OCI-LY3 (cell line): ENCODE measurements at regions not wholly inside any gene's neighbourhood (a gene's known extent, or its start where the extent isn't known, plus 50 kb on each side); places are given as distances from the start of the nearest gene placed in this dataset.

Source experiments
- CTCF ChIP-seq: fragments of 200-600, 300-600 bp; sonication (generic); IDR thresholded peaks from 2 replicates; pipeline ENCODE4 v1.5.1; 2014; ENCODE audit warnings: antibody characterized with exemption, low read length, low read depth
- EZH2phosphoT487 ChIP-seq: fragments of 200-600 bp; shearing (Covaris generic); IDR thresholded peaks from 2 replicates; pipeline ENCODE4 v1.6.1; 2018; ENCODE audit warnings: antibody characterized with exemption, mixed run types, low read depth

GRCh38 chr9:90189306-90189705 lies 453.3 kb downstream of the DIRAS2 start:
- TF ChIP-seq CTCF (no peak), EZH2phosphoT487 (no peak)
